Skeletal muscle satellite cell (primary cell): ENCODE measurements at regions not wholly inside any gene's neighbourhood (a gene's known extent, or its start where the extent isn't known, plus 50 kb on each side); places are given as distances from the start of the nearest gene placed in this dataset.
"Not testable (repeated sequence)": the region's sequence is repeated elsewhere in the genome, so short reads cannot be mapped to it uniquely, and the experiment has no call there.

Experiments
- H3K27me3 ChIP-seq: 2 replicates; pipeline ENCODE4 v1.7.0; 2013; ENCODE audit warnings: low read length; ENCODE audit not compliant: control insufficient read depth, insufficient read depth
- H3K36me3 ChIP-seq: 2 replicates; pipeline ENCODE4 v1.7.0; 2013; ENCODE audit warnings: mild to moderate bottlenecking, control low read depth, low read length; ENCODE audit not compliant: insufficient read depth
- H3K4me1 ChIP-seq: 2 replicates; pipeline ENCODE4 v1.7.0; 2013; ENCODE audit warnings: low read length; ENCODE audit not compliant: control insufficient read depth, insufficient read depth
- H3K4me2 ChIP-seq: 2 replicates; pipeline ENCODE4 v1.7.0; 2013; ENCODE audit warnings: mild to moderate bottlenecking, low read length
- H3K4me3 ChIP-seq: 2 replicates; pipeline ENCODE4 v1.7.0; 2013; ENCODE audit warnings: low read length
- H3K9ac ChIP-seq: 2 replicates; pipeline ENCODE4 v1.7.0; 2013; ENCODE audit warnings: mild to moderate bottlenecking, low read depth, low read length, moderate library complexity
- H3K9me3 ChIP-seq: replicated peaks from 2 replicates; pipeline ENCODE4 v1.7.0; 2013; ENCODE audit warnings: mild to moderate bottlenecking, control low read depth, low read length

- no peak overlapping the region for H3K9ac ChIP-seq
- H3K4me3 ChIP-seq, result no peak overlapping the region
- no peak overlapping the region for H3K4me2 ChIP-seq
- H3K27me3 ChIP-seq, result no peaks in the 10 kb centered on the region
- no peaks in the 10 kb centered on the region for H3K4me1 ChIP-seq
- no peaks in the 10 kb centered on the region for H3K36me3 ChIP-seq
- no peaks in the 10 kb centered on the region for H3K9me3 ChIP-seq
Measured at GRCh38 chr12:83709899-83710298, 1023.2 kb downstream of the TMTC2 start.

DNA sequence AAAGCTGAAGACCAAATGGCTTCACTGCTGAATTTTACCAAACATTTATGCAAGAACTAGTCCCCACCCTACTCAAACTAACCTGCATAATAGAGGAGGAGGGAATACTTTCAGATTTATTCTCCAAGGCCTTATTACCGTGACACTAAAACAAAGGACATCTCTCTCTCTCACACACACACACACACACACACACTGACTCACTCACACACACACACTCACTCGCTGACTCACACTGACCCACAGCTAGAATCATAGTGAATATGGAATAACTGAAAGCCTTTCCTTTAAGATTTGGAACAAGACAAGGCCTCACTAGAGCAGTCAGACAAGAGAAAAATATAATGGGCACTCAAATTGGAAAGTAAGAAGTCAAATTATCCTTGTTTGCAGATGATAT is 1014.1 kb downstream of the TMTC2 start:
- H3K4me3 ChIP-seq, result no peak overlapping the region
- H3K9me3 ChIP-seq, result no peaks in the 10 kb centered on the region
- no peaks in the 10 kb centered on the region for H3K4me1 ChIP-seq
- H3K4me2 ChIP-seq, result no peak overlapping the region
- H3K27me3 ChIP-seq, result no peaks in the 10 kb centered on the region
- no peak overlapping the region for H3K9ac ChIP-seq
- no peaks in the 10 kb centered on the region for H3K36me3 ChIP-seq

DNA sequence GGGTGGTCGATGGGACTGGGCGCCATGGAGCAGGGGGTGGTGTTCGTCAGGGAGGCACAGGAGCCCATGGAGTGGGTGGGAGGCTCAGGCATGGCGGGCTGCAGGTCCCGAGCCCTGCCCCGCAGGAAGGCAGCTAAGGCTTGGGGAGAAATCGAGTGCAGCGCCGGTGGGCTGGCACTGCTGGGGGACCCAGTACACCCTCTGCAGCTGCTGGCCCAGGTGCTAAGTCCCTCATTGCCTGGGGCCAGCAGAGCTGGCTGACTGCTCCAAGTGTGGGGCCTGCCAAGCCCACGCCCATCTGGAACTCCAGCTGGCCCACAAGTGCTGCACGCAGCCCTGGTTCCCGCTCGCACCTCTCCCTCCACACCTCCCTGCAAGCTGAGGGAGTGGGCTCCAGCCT is 1009.6 kb downstream of the TMTC2 start:
- not testable (repeated sequence) for H3K36me3 ChIP-seq, H3K4me3 ChIP-seq, H3K27me3 ChIP-seq, H3K9me3 ChIP-seq, H3K4me2 ChIP-seq, H3K4me1 ChIP-seq, H3K9ac ChIP-seq

DNA sequence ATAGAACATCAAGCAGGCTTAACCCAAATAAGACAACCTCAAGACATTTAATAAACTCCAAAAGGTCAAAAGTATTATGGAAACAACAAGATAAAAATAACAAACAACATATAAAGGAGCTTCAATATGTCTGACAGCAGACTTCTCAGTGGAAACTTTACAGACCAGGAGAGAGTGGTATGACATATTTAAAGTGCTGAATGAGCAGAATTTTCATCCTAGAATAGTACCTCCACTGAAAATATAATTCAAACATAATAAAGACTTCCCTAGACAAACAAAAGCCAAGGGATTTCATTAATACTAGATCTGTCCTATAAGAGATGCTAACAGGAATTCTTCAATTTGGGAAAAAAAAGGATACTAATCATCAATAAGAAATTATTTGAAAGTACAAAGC is 1005.0 kb downstream of the TMTC2 start:
- Histone ChIP-seq H3K27me3 (no peaks in the 10 kb centered on the region), H3K4me1 (no peaks in the 10 kb centered on the region), H3K9me3 (no peaks in the 10 kb centered on the region), H3K36me3 (no peaks in the 10 kb centered on the region), H3K4me2 (no peak overlapping the region), H3K9ac (no peak overlapping the region), H3K4me3 (no peak overlapping the region)

GRCh38 chr12:83690465-83690864 is 1003.8 kb downstream of the TMTC2 start:
- H3K36me3 ChIP-seq, result no peaks in the 10 kb centered on the region

DNA sequence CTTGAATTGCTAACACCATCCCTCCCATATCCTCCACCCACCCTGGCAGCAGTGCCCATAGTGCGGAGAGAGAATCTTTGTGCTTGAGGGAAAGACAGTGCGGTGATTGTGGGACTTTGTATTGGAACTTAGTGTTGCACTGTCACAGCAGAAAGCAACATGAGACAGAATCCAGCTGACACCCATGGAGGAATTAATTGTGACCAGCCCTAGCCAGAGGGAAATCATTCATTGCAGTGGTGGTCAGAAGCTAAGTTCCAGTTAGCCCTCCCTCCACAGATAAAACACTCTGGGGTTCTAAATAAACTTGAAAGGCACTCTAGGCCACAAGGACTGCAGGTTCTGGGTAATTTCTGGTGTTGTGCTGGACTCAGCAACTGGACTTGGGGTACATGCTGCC is 1002.6 kb downstream of the TMTC2 start:
- no peak overlapping the region for H3K4me2 ChIP-seq
- no peaks in the 10 kb centered on the region for H3K36me3 ChIP-seq
- no peaks in the 10 kb centered on the region for H3K9me3 ChIP-seq
- no peaks in the 10 kb centered on the region for H3K27me3 ChIP-seq
- H3K4me1 ChIP-seq, result no peaks in the 10 kb centered on the region
- H3K9ac ChIP-seq, result no peak overlapping the region
- no peak overlapping the region for H3K4me3 ChIP-seq

More at GRCh38 chr12:83690465-83690864, 1003.8 kb downstream of the TMTC2 start:
- H3K4me1 ChIP-seq, result no peaks in the 10 kb centered on the region
- H3K4me3 ChIP-seq, result no peak overlapping the region
- no peak overlapping the region for H3K9ac ChIP-seq
- no peak overlapping the region for H3K4me2 ChIP-seq
- H3K27me3 ChIP-seq, result no peaks in the 10 kb centered on the region
- no peaks in the 10 kb centered on the region for H3K9me3 ChIP-seq

- H3K27me3 ChIP-seq, result no peaks in the 10 kb centered on the region
- no peaks in the 10 kb centered on the region for H3K36me3 ChIP-seq
- H3K9me3 ChIP-seq, result no peaks in the 10 kb centered on the region
- H3K4me3 ChIP-seq, result no peak overlapping the region
- no peak overlapping the region for H3K4me2 ChIP-seq
- H3K9ac ChIP-seq, result no peak overlapping the region
- H3K4me1 ChIP-seq, result no peaks in the 10 kb centered on the region
Measured at GRCh38 chr12:83676781-83677295, 990.1 kb downstream of the TMTC2 start.

DNA sequence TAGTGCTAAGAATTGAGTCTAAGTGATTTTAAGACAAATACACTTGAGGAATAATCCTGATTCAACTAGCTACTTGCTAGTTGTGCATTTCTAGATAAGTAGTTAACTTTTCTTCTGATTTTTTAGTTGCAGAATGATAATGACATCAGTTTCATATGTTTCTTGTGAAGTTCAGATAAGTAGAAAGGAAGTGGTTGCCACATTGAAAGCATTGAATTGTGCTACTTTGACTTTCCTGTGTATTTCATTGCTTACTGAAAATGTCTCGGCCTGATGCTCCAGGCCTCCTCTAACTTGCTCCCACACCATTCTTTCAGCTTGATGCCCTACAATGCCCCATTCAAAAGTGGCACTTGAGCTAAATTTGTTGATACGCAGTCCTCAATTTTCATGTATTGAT is 980.0 kb downstream of the TMTC2 start:
- no peaks in the 10 kb centered on the region for H3K27me3 ChIP-seq
- H3K4me3 ChIP-seq, result no peak overlapping the region
- no peak overlapping the region for H3K4me2 ChIP-seq
- no peaks in the 10 kb centered on the region for H3K4me1 ChIP-seq
- no peaks in the 10 kb centered on the region for H3K36me3 ChIP-seq
- no peaks in the 10 kb centered on the region for H3K9me3 ChIP-seq
- H3K9ac ChIP-seq, result no peak overlapping the region

DNA sequence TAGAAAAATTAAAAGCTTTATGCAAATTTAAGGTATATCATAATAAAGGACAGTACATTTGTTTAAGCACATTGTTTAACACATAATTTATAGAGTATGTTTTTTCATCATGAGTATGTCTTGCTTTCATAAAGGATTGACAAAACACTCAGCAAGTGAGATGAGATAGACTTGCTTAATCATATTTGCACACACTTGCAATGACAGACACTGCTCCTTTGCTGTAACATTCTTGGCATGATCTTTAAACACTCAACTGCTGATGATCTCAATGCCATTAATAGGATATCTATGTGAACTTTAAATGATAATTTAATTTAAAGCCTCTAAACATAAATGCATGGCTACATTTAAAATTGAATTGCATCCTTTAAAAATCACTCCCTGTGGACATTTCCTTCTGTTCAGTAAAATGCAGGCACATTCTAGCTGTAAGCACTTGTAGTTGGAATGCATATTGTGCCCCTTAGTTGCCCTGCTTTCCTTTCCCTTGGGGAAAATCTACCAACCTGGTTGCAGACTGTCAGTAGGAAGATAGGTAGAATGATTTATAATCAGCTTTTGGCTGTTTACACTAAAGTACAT is 979.0 kb downstream of the TMTC2 start:
- H3K4me3 ChIP-seq, result no peak overlapping the region
- no peak overlapping the region for H3K9ac ChIP-seq
- H3K4me2 ChIP-seq, result no peak overlapping the region
- H3K4me1 ChIP-seq, result no peaks in the 10 kb centered on the region
- no peaks in the 10 kb centered on the region for H3K36me3 ChIP-seq
- H3K27me3 ChIP-seq, result no peaks in the 10 kb centered on the region
- H3K9me3 ChIP-seq, result no peaks in the 10 kb centered on the region

DNA sequence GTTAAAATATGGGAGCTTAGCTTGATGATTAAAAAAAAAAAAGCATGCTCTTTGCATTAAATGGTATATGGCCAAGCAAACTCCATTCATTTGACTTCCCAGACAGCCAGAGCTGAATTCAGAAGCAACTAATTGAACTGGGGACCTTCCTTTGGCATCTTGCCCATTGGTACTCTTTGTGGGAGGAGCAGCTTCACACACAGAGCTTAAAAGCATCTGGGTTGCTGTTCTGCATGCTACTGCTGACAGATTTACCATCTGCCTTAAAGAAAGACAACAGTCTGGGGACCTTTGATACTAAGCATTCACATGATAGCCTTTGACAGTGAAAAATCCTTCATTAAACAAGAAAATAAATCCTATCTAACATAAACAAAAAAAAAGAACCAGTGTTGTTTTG is 977.9 kb downstream of the TMTC2 start:
- Histone ChIP-seq H3K4me3 (no peak overlapping the region), H3K36me3 (no peaks in the 10 kb centered on the region), H3K9ac (no peak overlapping the region), H3K4me2 (no peak overlapping the region), H3K4me1 (no peaks in the 10 kb centered on the region), H3K9me3 (no peaks in the 10 kb centered on the region), H3K27me3 (no peaks in the 10 kb centered on the region)

- no peaks in the 10 kb centered on the region for H3K36me3 ChIP-seq
- no peaks in the 10 kb centered on the region for H3K27me3 ChIP-seq
- no peak overlapping the region for H3K4me3 ChIP-seq
- H3K9ac ChIP-seq, result no peak overlapping the region
- no peak overlapping the region for H3K4me2 ChIP-seq
- H3K4me1 ChIP-seq, result no peaks in the 10 kb centered on the region
- no peaks in the 10 kb centered on the region for H3K9me3 ChIP-seq
Measured at GRCh38 chr12:83660727-83661358, 974.1 kb downstream of the TMTC2 start.

DNA sequence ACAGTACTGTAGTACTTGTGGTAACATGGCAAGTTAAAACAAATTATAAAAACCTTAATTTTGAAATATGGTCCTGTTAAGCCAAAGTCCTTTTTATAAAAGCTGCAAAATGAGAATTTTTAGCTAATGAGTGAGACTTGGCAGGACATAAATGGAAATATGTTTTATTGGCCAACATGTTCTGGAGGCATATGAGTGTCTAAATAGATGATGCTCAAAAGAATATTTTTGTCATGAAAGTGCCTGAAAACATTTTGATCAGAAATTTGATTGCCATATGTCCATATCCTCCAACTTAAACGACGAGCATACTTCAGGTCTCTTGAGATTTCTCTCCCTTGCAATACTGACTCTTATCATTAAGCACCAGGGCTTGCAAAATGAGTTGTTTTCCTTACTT is 972.6 kb downstream of the TMTC2 start:
- Histone ChIP-seq H3K4me3 (no peak overlapping the region), H3K4me2 (no peak overlapping the region), H3K27me3 (no peaks in the 10 kb centered on the region), H3K9ac (no peak overlapping the region), H3K36me3 (no peaks in the 10 kb centered on the region), H3K4me1 (no peaks in the 10 kb centered on the region), H3K9me3 (no peaks in the 10 kb centered on the region)
